ENCODE measurements at regions not wholly inside any gene's neighbourhood (a gene's known extent, or its start where the extent isn't known, plus 50 kb on each side); places are given as distances from the start of the nearest gene placed in this dataset.

DNA sequence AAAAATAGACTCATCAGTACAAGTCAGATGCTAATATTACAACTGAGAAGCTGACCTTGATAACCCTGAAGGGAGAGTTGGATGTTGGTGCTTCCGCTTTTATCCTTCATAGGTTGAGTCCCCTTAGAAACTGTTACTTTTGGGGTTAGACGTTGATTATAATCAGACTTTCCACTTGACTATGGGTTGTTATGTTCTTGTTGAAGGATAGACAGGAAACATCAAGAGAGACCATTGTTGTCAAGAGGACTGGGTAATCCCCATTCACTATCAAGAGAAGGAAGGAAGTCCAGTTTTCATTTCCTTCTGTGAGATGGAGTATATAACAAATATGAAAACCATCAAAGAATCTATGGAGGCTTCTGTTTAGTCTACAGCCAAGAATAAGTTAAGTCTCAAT lies 229.9 kb upstream of the AFF2 start:
- Histone ChIP-seq H3K36me3 (ENCODE audit: insufficient read depth) (no peaks in the 10 kb centered on the region), H2AFZ (ENCODE audit: low read depth) (no peak overlapping the region), H4K20me1 (ENCODE audit: insufficient read depth) (no peaks in the 10 kb centered on the region), H3K4me2 (no peak overlapping the region), H3K27me3 (ENCODE audit: insufficient read depth, low read depth) (no peaks in the 10 kb centered on the region), H3K4me3 (IDR thresholded peaks at IDR 0.05; ENCODE audit: insufficient read depth, low read depth, low read length) (no peak overlapping the region), H3K9ac (no peak overlapping the region), H3K79me2 (ENCODE audit: insufficient read depth, low read depth) (no peaks in the 10 kb centered on the region), H3K27ac (no peak overlapping the region), H3K4me1 (ENCODE audit: low read depth, poor library complexity, severe bottlenecking) (no peaks in the 10 kb centered on the region)
- TF ChIP-seq, protein P1, sequence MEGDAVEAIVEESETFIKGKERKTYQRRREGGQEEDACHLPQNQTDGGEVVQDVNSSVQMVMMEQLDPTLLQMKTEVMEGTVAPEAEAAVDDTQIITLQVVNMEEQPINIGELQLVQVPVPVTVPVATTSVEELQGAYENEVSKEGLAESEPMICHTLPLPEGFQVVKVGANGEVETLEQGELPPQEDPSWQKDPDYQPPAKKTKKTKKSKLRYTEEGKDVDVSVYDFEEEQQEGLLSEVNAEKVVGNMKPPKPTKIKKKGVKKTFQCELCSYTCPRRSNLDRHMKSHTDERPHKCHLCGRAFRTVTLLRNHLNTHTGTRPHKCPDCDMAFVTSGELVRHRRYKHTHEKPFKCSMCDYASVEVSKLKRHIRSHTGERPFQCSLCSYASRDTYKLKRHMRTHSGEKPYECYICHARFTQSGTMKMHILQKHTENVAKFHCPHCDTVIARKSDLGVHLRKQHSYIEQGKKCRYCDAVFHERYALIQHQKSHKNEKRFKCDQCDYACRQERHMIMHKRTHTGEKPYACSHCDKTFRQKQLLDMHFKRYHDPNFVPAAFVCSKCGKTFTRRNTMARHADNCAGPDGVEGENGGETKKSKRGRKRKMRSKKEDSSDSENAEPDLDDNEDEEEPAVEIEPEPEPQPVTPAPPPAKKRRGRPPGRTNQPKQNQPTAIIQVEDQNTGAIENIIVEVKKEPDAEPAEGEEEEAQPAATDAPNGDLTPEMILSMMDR (conservative IDR thresholded peaks at IDR 0.05; ENCODE audit: low read depth, low read length) = no peak

DNA sequence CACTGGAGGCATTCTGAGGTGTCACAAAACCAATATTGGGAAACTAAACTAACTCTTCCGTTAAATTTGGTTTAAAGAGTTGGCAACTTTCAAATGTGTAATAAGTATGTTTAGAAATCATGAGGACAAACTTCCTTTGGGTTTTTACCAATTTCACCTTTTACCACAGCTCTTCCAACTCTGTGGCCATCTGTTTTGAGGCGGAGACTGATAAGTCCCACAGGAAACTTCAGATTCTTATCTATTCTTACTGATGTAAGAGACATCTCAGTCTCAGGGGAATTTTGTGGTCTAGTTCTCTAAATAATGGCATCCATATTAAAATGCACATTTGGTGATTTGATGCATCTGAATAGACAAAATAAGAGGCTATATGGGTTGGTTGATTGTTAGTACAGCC lies 229.2 kb upstream of the AFF2 start:
- no peak overlapping the region for H3K4me3 ChIP-seq (IDR thresholded peaks at IDR 0.05; ENCODE audit: insufficient read depth, low read depth, low read length)
- H3K9ac ChIP-seq = no peak overlapping the region
- H3K4me2 ChIP-seq = no peak overlapping the region
- H3K79me2 ChIP-seq (ENCODE audit: insufficient read depth, low read depth) = no peaks in the 10 kb centered on the region
- H3K27me3 ChIP-seq (ENCODE audit: insufficient read depth, low read depth) = no peaks in the 10 kb centered on the region
- H4K20me1 ChIP-seq (ENCODE audit: insufficient read depth) = no peaks in the 10 kb centered on the region
- no peak overlapping the region for H2AFZ ChIP-seq (ENCODE audit: low read depth)
- H3K4me1 ChIP-seq (ENCODE audit: low read depth, poor library complexity, severe bottlenecking) = no peaks in the 10 kb centered on the region
- TF ChIP-seq, protein P1 (conservative IDR thresholded peaks at IDR 0.05; ENCODE audit: low read depth, low read length) = no peak
- H3K27ac ChIP-seq = no peak overlapping the region
- no peaks in the 10 kb centered on the region for H3K36me3 ChIP-seq (ENCODE audit: insufficient read depth)

DNA sequence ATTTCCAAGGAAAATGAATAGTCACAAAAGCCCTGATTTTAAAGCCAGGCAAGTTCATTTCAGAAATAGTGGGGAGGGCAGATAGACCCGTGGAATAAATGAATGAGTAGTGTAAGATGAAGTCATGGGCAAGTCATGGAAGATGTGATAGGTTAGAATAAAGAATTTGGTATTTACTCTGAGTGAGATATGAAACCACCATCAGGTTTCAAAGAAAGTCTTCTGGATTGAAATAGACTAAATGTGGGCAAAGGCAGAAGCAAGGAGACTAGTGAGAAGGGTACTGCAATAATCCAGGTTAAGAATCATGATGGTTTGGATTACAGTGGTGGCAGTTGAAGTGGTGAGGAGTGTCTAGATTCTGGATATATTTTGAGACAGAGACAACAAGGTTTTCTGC lies 218.5 kb upstream of the AFF2 start:
- Histone ChIP-seq H2AFZ (ENCODE audit: low read depth) (no peak overlapping the region), H3K9ac (no peak overlapping the region), H3K27ac (no peak overlapping the region), H3K4me1 (ENCODE audit: low read depth, poor library complexity, severe bottlenecking) (no peaks in the 10 kb centered on the region), H3K4me2 (no peak overlapping the region), H3K4me3 (IDR thresholded peaks at IDR 0.05; ENCODE audit: insufficient read depth, low read depth, low read length) (no peak overlapping the region), H3K79me2 (ENCODE audit: insufficient read depth, low read depth) (no peaks in the 10 kb centered on the region), H4K20me1 (ENCODE audit: insufficient read depth) (no peaks in the 10 kb centered on the region), H3K27me3 (ENCODE audit: insufficient read depth, low read depth) (no peaks in the 10 kb centered on the region), H3K36me3 (ENCODE audit: insufficient read depth) (no peaks in the 10 kb centered on the region)
- TF ChIP-seq, protein P1 (conservative IDR thresholded peaks at IDR 0.05; ENCODE audit: low read depth, low read length) = no peak

DNA sequence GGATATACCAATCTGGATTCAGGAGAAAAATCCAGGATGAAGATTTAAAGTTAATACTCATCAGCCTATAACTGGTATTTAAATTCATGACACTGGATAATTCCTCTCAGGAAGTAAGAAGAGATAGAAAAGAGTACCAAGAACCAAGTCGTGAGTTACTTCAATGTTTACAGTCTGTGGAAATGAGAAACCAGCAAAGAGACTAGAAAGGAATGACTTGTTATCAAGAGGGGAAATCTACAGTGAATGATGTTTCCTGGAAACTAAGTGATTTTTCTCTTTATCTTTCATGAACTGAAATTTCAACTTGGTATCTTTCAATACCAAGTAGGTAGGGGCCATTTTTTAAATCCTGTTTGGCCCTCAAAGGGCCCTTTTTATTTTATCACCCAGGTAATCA lies 217.9 kb upstream of the AFF2 start:
- H3K4me3 ChIP-seq (IDR thresholded peaks at IDR 0.05; ENCODE audit: insufficient read depth, low read depth, low read length) = no peak overlapping the region
- no peak overlapping the region for H2AFZ ChIP-seq (ENCODE audit: low read depth)
- no peaks in the 10 kb centered on the region for H3K79me2 ChIP-seq (ENCODE audit: insufficient read depth, low read depth)
- no peaks in the 10 kb centered on the region for H4K20me1 ChIP-seq (ENCODE audit: insufficient read depth)
- H3K4me1 ChIP-seq (ENCODE audit: low read depth, poor library complexity, severe bottlenecking) = no peaks in the 10 kb centered on the region
- TF ChIP-seq, protein P1 (conservative IDR thresholded peaks at IDR 0.05; ENCODE audit: low read depth, low read length) = no peak
- no peak overlapping the region for H3K4me2 ChIP-seq
- no peaks in the 10 kb centered on the region for H3K36me3 ChIP-seq (ENCODE audit: insufficient read depth)
- H3K27me3 ChIP-seq (ENCODE audit: insufficient read depth, low read depth) = no peaks in the 10 kb centered on the region
- H3K27ac ChIP-seq = no peak overlapping the region
- no peak overlapping the region for H3K9ac ChIP-seq

DNA sequence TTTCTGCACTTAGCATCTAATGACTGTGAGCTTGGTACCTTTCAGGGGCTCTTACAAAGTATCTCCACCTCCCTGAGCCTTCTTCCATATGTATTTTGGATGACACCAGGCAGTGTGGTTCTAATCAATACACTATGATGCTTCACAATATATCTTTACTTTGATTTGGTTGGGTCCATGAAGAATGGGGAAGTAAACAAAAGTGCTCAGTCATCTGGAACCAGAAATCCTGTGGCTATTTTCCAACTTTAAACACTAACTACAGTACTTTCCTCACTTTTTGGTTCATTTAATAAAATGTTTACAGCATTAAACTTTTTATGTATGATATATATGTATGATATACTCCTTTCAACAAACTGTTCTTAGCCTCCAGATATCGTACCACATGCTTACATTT lies 216.4 kb upstream of the AFF2 start:
- no peak overlapping the region for H2AFZ ChIP-seq (ENCODE audit: low read depth)
- H3K79me2 ChIP-seq (ENCODE audit: insufficient read depth, low read depth) = no peaks in the 10 kb centered on the region
- no peak overlapping the region for H3K4me2 ChIP-seq
- no peaks in the 10 kb centered on the region for H3K36me3 ChIP-seq (ENCODE audit: insufficient read depth)
- no peak overlapping the region for H3K27ac ChIP-seq
- TF ChIP-seq, protein P1 (conservative IDR thresholded peaks at IDR 0.05; ENCODE audit: low read depth, low read length) = no peak
- no peaks in the 10 kb centered on the region for H3K27me3 ChIP-seq (ENCODE audit: insufficient read depth, low read depth)
- no peak overlapping the region for H3K4me3 ChIP-seq (IDR thresholded peaks at IDR 0.05; ENCODE audit: insufficient read depth, low read depth, low read length)
- no peak overlapping the region for H3K9ac ChIP-seq
- H3K4me1 ChIP-seq (ENCODE audit: low read depth, poor library complexity, severe bottlenecking) = no peaks in the 10 kb centered on the region
- H4K20me1 ChIP-seq (ENCODE audit: insufficient read depth) = no peaks in the 10 kb centered on the region

Measured in KMS-11 (cell line).